Activated CD4-positive, alpha-beta T cell treated with anti-CD3 and anti-CD28 coated beads for 48 hours (primary cell): ENCODE measurements at regions not wholly inside any gene's neighbourhood (a gene's known extent, or its start where the extent isn't known, plus 50 kb on each side); places are given as distances from the start of the nearest gene placed in this dataset.
"Not testable (repeated sequence)": the region's sequence is repeated elsewhere in the genome, so short reads cannot be mapped to it uniquely, and the experiment has no call there.

Experiments
- DNase-seq: peaks from one replicate; pipeline ENCODE4 v3.0.0-alpha.2; 2020

DNA sequence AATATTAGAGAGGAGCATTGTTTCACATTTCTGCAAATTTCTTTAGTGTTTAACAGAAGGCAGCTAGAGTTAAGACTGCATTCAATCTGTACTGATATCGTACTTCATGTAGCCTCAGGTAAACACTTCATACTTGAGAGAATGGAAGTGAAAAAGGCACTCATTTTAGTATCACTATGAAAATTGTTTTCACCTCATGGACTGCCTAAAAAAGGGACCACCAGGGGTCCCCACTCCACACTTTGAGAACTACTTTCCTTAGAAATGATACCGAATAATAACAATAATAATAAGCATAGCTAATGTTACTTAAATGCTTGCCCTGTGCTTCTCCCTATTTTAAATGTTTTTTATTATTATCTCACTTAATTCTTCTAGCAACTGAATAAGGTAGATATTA lies 95.1 kb downstream of the BLID start:
- DNase-seq = no peak

- DNase-seq = no peak
Observed at GRCh38 chr11:122019908-122020694, 95.9 kb downstream of the BLID start.

GRCh38 chr11:122007601-122008071 lies 108.4 kb downstream of the BLID start:
- DNase-seq = no peak

- no peak for DNase-seq
Observed at GRCh38 chr11:122004446-122004845, 111.6 kb downstream of the BLID start.

DNA sequence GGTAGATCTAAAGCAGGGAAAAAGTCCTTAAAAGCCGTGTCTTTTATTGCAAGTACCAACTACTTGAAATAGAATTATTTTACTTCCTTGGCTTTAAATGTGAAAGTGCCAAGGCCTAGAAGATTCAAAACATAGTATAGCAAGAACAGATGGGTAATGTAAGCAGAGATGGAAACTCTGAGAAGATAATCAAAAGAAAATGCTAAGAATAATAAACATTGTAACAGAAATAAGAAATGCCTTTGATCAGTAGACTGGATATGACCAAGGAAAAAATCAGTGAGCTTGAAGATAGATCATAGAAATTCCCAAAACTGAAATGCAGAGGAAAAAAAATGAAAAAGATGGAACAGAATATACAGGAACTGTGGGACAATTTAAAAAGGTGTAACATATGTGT lies 113.1 kb downstream of the BLID start:
- no peak for DNase-seq

- no peak for DNase-seq
Observed at GRCh38 chr11:122002047-122002446, 114.0 kb downstream of the BLID start.

DNA sequence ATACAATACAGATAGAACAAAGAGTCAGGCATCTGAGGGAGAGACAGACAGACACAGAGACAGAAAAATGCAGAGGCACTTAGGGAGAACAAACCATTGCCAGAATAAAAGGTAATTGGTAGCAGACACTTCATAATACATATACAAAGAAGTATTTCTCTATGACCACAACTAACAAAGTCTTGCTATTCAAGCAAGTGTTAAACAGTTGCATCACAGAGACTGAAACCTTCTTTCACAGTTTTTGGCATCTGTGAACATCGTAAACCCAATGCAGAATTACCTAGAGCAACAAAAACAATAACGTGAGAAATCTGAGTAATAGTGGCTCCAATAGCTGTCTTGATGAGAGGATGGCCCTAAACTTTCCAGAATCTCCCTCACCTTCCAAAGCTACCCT lies 116.4 kb downstream of the BLID start:
- DNase-seq = no peak

DNA sequence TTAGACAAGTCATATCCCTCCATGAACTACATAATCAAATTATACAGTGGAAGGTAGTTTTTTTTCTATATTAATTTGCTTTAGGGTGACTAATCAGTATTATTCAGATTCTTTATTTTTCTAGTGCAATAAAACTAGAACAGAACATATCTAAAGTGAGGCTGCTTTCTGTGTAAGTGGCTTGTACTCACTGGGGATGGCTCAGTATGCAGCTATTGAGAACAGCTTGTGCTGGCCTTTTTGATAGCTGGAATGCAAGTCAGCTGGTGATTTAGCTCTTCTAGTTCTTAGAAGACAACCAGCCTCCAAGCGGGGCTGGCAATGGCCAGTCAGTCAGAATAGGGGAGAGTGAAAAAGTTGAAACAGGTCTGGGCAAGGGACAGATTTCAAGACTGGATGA lies 119.4 kb downstream of the BLID start:
- DNase-seq = no peak

GRCh38 chr11:121983901-121984300 lies 132.1 kb downstream of the BLID start:
- no peak for DNase-seq

DNA sequence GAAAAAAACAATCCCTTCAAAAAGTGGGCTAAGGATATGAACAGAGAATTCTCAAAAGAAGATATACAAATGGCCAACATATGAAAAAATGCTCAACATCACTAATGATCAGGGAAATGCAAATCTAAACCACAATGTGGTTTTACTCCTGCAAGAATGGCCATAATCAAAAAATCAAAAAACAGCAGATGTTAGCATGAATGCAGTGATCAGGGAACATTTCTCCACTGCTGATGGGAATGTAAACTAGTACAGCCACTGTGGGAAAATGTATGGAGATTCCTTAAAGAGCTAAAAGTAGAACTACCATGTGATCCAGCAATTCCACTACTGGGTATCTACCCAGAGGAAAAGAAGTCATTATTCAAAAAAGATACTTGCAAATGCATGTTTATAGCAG lies 138.1 kb downstream of the BLID start:
- DNase-seq = not testable (repeated sequence)

DNA sequence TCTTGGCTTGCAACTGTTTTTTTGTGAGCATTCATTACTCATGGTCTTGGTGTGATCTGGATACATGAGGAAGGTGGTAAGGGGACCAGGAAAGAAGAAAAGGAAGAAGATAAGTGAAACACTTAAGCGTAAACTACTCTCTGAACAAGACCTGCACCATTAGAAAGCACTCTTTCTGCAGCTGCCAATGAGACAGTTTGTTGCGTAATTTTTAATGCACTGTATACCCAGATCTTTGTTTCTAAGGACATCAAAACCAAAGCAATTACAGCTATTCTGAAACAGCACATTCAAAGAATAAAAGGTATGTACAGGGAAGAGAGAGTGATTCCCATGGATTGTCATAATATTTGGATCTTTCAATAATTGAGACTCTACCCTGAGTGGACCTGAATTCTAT lies 147.4 kb downstream of the BLID start:
- DNase-seq = no peak

- DNase-seq = no peak
Observed at GRCh38 chr11:121967131-121967704, 148.8 kb downstream of the BLID start.

DNA sequence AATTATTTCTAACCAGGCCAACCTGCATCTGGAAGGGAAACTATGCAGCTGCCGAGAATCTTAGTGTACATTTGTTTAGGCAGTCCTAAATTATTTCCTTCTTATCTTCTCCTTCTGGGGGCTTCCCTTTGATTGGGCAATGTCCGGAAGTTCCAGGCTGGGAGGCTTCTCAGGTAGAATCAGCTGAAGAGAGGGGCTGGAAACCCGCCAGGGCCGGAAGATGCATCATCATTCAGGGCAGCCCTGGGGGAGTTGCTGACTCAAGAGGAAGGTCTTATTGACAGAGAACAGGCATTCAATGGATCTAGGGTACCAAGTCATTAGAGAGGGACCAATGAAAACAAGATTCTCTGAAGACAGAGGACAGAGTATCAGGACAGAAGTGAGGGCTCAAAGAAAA lies 150.7 kb downstream of the BLID start:
- no peak for DNase-seq

GRCh38 chr11:121964591-121964990 lies 151.4 kb downstream of the BLID start:
- DNase-seq = no peak

DNA sequence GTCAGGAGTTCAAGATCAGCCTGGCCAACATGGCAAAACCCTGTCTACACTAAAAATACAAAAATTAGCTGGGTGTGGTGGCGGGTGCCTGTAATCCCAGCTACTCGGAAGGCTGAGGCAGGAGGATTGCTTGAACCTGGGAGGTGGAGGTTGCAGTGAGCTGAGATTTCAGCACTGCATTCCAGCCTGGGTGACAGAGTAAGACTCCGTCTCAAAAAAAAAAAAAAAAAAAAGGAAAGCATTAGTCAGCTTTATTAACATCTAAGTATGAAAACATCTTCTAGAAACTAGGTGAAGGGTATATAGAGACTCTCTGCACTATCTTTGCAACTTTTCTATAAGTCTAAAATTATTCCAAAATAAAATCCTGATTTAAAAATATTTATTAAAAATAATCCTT lies 152.2 kb downstream of the BLID start:
- DNase-seq = not testable (repeated sequence)

- DNase-seq = no peak
Observed at GRCh38 chr11:121961321-121961801, 154.7 kb downstream of the BLID start.

DNA sequence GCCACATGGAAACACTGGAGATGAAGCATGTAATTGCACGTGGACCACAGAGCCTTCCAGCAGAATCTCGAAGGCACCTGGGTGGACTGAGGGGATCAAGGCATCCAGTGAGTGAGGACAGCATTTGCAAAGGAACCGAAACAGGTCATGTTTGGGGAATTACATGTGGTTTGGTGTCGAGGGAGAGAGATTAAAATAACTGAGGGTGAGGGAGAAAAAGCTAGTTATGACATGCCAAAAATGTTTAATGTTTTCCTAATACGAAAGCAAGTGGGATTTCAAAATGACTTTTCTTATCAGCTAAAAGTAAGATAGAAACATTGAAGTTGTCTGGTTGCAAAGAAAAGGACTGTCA lies 157.1 kb downstream of the BLID start:
- no peak for DNase-seq

DNA sequence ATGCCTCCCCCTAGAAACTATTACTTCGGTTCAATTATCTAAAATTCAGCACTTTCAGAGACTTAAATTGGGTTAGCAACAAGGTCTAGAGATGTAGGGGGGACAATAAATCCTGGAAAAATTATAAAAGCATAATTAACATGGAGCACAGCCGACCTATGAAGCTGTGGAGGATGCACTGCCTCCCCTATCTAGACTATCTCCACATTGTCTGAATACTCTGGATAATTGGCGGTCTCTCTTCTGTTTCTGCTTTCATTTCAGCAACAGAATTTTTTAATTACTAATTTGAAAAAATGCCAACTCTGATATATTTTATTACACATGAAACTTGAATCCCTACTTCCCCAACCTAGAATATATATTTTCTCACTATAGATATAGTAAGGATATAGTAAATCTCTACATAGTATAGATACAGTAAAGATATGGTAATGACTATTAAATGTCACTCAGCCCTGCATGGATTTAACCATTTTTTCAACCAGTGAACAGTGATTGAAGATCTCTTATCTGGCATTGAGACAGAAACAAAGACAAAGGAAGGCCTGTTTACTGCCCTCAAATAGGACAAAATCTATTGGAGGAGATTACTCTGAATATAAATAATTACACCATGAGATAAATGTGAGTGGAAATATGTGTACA lies 157.6 kb downstream of the BLID start:
- DNase-seq = no peak

- no peak for DNase-seq
Observed at GRCh38 chr11:121953122-121953521, 162.9 kb downstream of the BLID start.

GRCh38 chr11:121950160-121950559 lies 165.9 kb downstream of the BLID start:
- DNase-seq = no peak

GRCh38 chr11:121946514-121946913 lies 169.5 kb downstream of the BLID start:
- no peak for DNase-seq

- no peak for DNase-seq
Observed at GRCh38 chr11:121944556-121945230, 171.3 kb downstream of the BLID start.

- no peak for DNase-seq
Observed at GRCh38 chr11:121938076-121938475, 177.9 kb downstream of the BLID start.
